K562 (cell line): ENCODE measurements at regions not wholly inside any gene's neighbourhood (a gene's known extent, or its start where the extent isn't known, plus 50 kb on each side); places are given as distances from the start of the nearest gene placed in this dataset.

ENCODE experiments used
- ATAC-seq: fragments of 200-7000 bp; cut with Tn5 transposase; 3 replicates; pipeline ENCODE4 v1.9.1; 2020; ENCODE audit warnings: moderate library complexity
- BruUV-seq: library from RNA; stranded (reverse); fragments of 400-500 nt; replicated peaks from 2 replicates; lab custom pipeline; 2021; lab: Mats Ljungman, UMichigan
- CTCF ChIA-PET: fragments of 300-600 bp; formaldehyde crosslinking; extraction: SDS; loops from one replicate; lab custom pipeline; 2021; ENCODE audit warnings: low intra/inter-chr PET ratio; lab: Yijun Ruan, JAX
- POLR2A ChIA-PET: fragments of 300-600, 350-650 bp; sonication (Branson Sonifier 250); formaldehyde crosslinking; extraction: SDS; loops from one replicate; lab custom pipeline; 2021; ENCODE audit warnings: antibody characterized with exemption, inconsistent platforms; lab: Yijun Ruan, JAX
- DNase-seq, 4 experiments: peaks; one replicate each; pipeline versions ENCODE4 v3.0.0 to v3.0.0-alpha.2; 2011 to 2018; ENCODE audit warnings: low spot score in 3 of 4, mixed read lengths in 3 of 4; ENCODE audit errors: extremely low read depth in 1 of 4
- FAIRE-seq: peaks from 2 replicates; lab custom pipeline; 2011; peaks lifted over from hg19 to GRCh38; lab: Jason Lieb, UNC
- H2AFZ ChIP-seq: 2 replicates; pipeline ENCODE4 v1.6.0; 2011; ENCODE audit warnings: low read depth, low read length, control low read depth, inconsistent platforms
- H3K27ac ChIP-seq: fragments of 200-600 bp; 3 replicates; pipeline ENCODE4 v1.8.0; 2011; ENCODE audit warnings: low read depth, mild to moderate bottlenecking, control low read depth, inconsistent platforms, low read length, moderate library complexity, mixed read lengths; ENCODE audit errors: extremely low read depth
- H3K27me3 ChIP-seq, 2 experiments: fragments of 300-600 bp in 1 of 2; 2 replicates in 1 of 2; 3 replicates in 1 of 2; pipeline versions ENCODE4 v1.6.0 to v1.8.0; 2011; ENCODE audit warnings: inconsistent platforms in 2 of 2, low read length in 2 of 2, mild to moderate bottlenecking in 1 of 2, mixed read lengths in 1 of 2, moderate library complexity in 1 of 2; ENCODE audit not compliant: control insufficient read depth in 2 of 2, insufficient read depth in 2 of 2
- H3K36me3 ChIP-seq: fragments of 300-600 bp; 3 replicates; pipeline ENCODE4 v1.8.0; 2011; ENCODE audit warnings: mild to moderate bottlenecking, low read length, inconsistent platforms; ENCODE audit not compliant: control insufficient read depth, insufficient read depth
- H3K4me1 ChIP-seq, 2 experiments: fragments of 200-600 bp in 1 of 2; replicated peaks in 1 of 2; 2 replicates in 1 of 2; 3 replicates in 1 of 2; pipeline versions ENCODE4 v1.5.1 to v1.8.0; 2011; ENCODE audit warnings: inconsistent platforms in 2 of 2, low read length in 2 of 2, mild to moderate bottlenecking in 1 of 2, mixed read lengths in 1 of 2, moderate library complexity in 1 of 2; ENCODE audit not compliant: control insufficient read depth in 2 of 2, insufficient read depth in 2 of 2
- H3K4me2 ChIP-seq: 2 replicates; pipeline ENCODE4 v1.6.1; 2011; ENCODE audit warnings: low read length, control low read depth, inconsistent platforms, mixed read lengths; ENCODE audit not compliant: insufficient read depth
- H3K4me3 ChIP-seq: fragments of 200-600 bp; sonication (generic), shearing (Covaris generic); 2 replicates; pipeline ENCODE4 v1.5.1; 2016; ENCODE audit warnings: control low read depth, inconsistent platforms
- H3K79me2 ChIP-seq: fragments of 200-600 bp; 3 replicates; pipeline ENCODE4 v1.8.0; 2011; ENCODE audit warnings: low read length, inconsistent platforms; ENCODE audit not compliant: control insufficient read depth, insufficient read depth
- H3K9ac ChIP-seq, 2 experiments: 2 replicates each; pipeline versions ENCODE4 v1.6.0 to v1.6.1; 2011; ENCODE audit warnings: low read depth in 2 of 2, low read length in 2 of 2, control low read depth in 1 of 2, inconsistent platforms in 1 of 2, mild to moderate bottlenecking in 1 of 2, mixed read lengths in 1 of 2; ENCODE audit not compliant: insufficient read depth in 1 of 2
- H3K9me1 ChIP-seq: one replicate; pipeline ENCODE4 v1.6.0; 2011; ENCODE audit warnings: inconsistent platforms, mild to moderate bottlenecking, low read length, moderate library complexity; ENCODE audit not compliant: control insufficient read depth, insufficient read depth
- H3K9me3 ChIP-seq: replicated peaks from 2 replicates; pipeline ENCODE4 v1.5.1; 2011; ENCODE audit warnings: low read depth, low read length, inconsistent platforms; ENCODE audit not compliant: control insufficient read depth, insufficient read depth
- H4K20me1 ChIP-seq: replicated peaks from 2 replicates; pipeline ENCODE4 v1.6.1; 2011; ENCODE audit warnings: low read length, inconsistent platforms, mixed read lengths; ENCODE audit not compliant: control insufficient read depth, insufficient read depth
- CGGBP1 ChIP-seq: fragments of 250-450 bp; sonication (Bioruptor Pico); IDR thresholded peaks from 2 replicates; pipeline ENCODE4 v1.9.0; 2021; ENCODE audit warnings: mild to moderate bottlenecking
- DNMT1 ChIP-seq: fragments of 450-650 bp; IDR thresholded peaks from 2 replicates; pipeline ENCODE4 v1.6.1; 2016; ENCODE audit warnings: antibody characterized with exemption, mild to moderate bottlenecking
- E2F5 ChIP-seq: sonication (generic); formaldehyde crosslinking; IDR thresholded peaks from 2 replicates; pipeline ENCODE4 v1.8.0; 2022; ENCODE audit warnings: mild to moderate bottlenecking, missing genetic modification reagents
- E2F6 ChIP-seq, 2 experiments: IDR thresholded peaks; 2 replicates each; pipeline ENCODE4 v1.6.1; 2011; ENCODE audit warnings: borderline replicate concordance in 1 of 2, control low read depth in 1 of 2, low read depth in 1 of 2, low read length in 1 of 2, mild to moderate bottlenecking in 1 of 2, mixed read lengths in 1 of 2, moderate library complexity in 1 of 2; ENCODE audit not compliant: insufficient read depth in 1 of 2, insufficient read length in 1 of 2, poor library complexity in 1 of 2, severe bottlenecking in 1 of 2; ENCODE audit errors: extremely low read depth in 1 of 2
- KDM1A ChIP-seq, 2 experiments: fragments of 450-650 bp; IDR thresholded peaks; 2 replicates each; pipeline ENCODE4 v1.6.1; 2016; ENCODE audit warnings: mild to moderate bottlenecking in 2 of 2
- NR1H2 ChIP-seq: sonication (generic); formaldehyde crosslinking; IDR thresholded peaks from 2 replicates; pipeline ENCODE4 v1.4.0; 2020; ENCODE audit warnings: mild to moderate bottlenecking, missing genetic modification reagents
- POLR3A ChIP-seq: IDR thresholded peaks from 2 replicates; pipeline ENCODE4 v1.6.1; 2011; ENCODE audit warnings: borderline replicate concordance, mild to moderate bottlenecking, moderate library complexity; ENCODE audit not compliant: insufficient read length, insufficient read depth; ENCODE audit errors: extremely low read depth
- PPARD ChIP-seq: fragments of 250-450 bp; sonication (Bioruptor Pico); IDR thresholded peaks from 2 replicates; pipeline ENCODE4 v1.8.0; 2022; ENCODE audit warnings: inconsistent platforms, mild to moderate bottlenecking, moderate library complexity
- RFX1 ChIP-seq: fragments of 450-650 bp; IDR thresholded peaks from 2 replicates; pipeline ENCODE4 v1.6.1; 2016; ENCODE audit warnings: mild to moderate bottlenecking, moderate library complexity
- SIX5 ChIP-seq, 2 experiments: IDR thresholded peaks; 2 replicates each; pipeline ENCODE4 v1.6.1; 2011; ENCODE audit warnings: low read length in 2 of 2, borderline replicate concordance in 1 of 2, low read depth in 1 of 2, mild to moderate bottlenecking in 1 of 2, moderate library complexity in 1 of 2; ENCODE audit not compliant: insufficient read depth in 1 of 2
- SMARCA4 ChIP-seq: fragments of 450-650 bp; IDR thresholded peaks from 2 replicates; pipeline ENCODE4 v1.6.1; 2016
- STAG1 ChIP-seq: sonication (generic); formaldehyde crosslinking; IDR thresholded peaks from 2 replicates; pipeline ENCODE4 v1.5.0; 2020; ENCODE audit warnings: missing genetic modification reagents, borderline replicate concordance
- TBL1XR1 ChIP-seq, 2 experiments: IDR thresholded peaks; 2 replicates each; pipeline ENCODE4 v1.6.1; 2012; ENCODE audit warnings: improper control_type of control experiment in 2 of 2, low read length in 2 of 2, mild to moderate bottlenecking in 1 of 2
- TCF7 ChIP-seq: sonication (generic); IDR thresholded peaks from 2 replicates; pipeline ENCODE4 v1.6.1; 2016; ENCODE audit warnings: antibody characterized with exemption, borderline replicate concordance
- ZNF277 ChIP-seq: fragments of 250-450 bp; sonication (Bioruptor Pico); IDR thresholded peaks from 2 replicates; pipeline ENCODE4 v1.8.0; 2022; ENCODE audit warnings: inconsistent platforms, mild to moderate bottlenecking, moderate library complexity, borderline replicate concordance
- ZNF316 ChIP-seq: fragments of 450-650 bp; IDR thresholded peaks from 2 replicates; pipeline ENCODE4 v1.6.1; 2016
- whole genome bisulfite sequencing: fragments of 100-300 bp; shearing (Covaris generic); methylation state at CpG from one replicate; pipeline ENCODE4 v1.1.6; 2016; ENCODE audit warnings: low coverage, mixed read lengths; ENCODE audit not compliant: insufficient coverage; ENCODE audit errors: missing lambda C conversion rate; 5-methylcytosine and 5-hydroxymethylcytosine counted together
- in situ Hi-C: fragments of 300-500 bp; cut with MboI; formaldehyde crosslinking; loops from 4 replicates; pipeline ENCODE4 v1.15.0; 2018; ENCODE audit warnings: inconsistent platforms, mixed read lengths
- intact Hi-C: fragments of 100-400 bp; cut with micrococcal nuclease; formaldehyde crosslinking; loops from 2 replicates; pipeline ENCODE4 v1.14.2; 2022

GRCh38 chr6:86683132-86683908 is 254.0 kb upstream of the HTR1E start:
- no peaks in the 10 kb centered on the region for H3K79me2 ChIP-seq
- H3K27ac ChIP-seq, result peak overlapping the region; percentile 95
- H3K4me2 ChIP-seq, result peak overlapping the region; percentile 40
- BruUV-seq, result no TSS peak
- no peaks in the 10 kb centered on the region for H3K9me3 ChIP-seq
- 0% methylated on average over 1 of the region's 1 CpG for WGBS
- H3K4me1 ChIP-seq, result peaks cover 11 to 51% of the 10 kb centered on the region in 2 experiments
- in situ Hi-C loops (loop anchor here (25.0 kb wide), 1 partner anchor 1921 kb away; the partner anchor contains the start of gene TBX18), intact Hi-C loops (loop anchor here (1.0 to 5.0 kb wide), 2 partner anchors 23 to 66 kb away; no protein-coding TSS in a partner anchor)
- FAIRE-seq, result peak; percentile 89
- POLR2A ChIA-PET, result interaction anchor here (0.7 to 1.2 kb wide), 2 partner anchors 43 to 55 kb away, joined by 3 to 4 read pairs; no protein-coding TSS in a partner anchor
- H4K20me1 ChIP-seq, result no peaks in the 10 kb centered on the region
- peak overlapping the region in 1 of 2 experiments; percentile 73; a peak in 2 of 4 replicates for H3K9ac ChIP-seq
- no peaks in the 10 kb centered on the region for H3K27me3 ChIP-seq
- no peaks in the 10 kb centered on the region for H3K9me1 ChIP-seq
- peak overlapping the region; percentile 94 for H2AFZ ChIP-seq
- H3K36me3 ChIP-seq, result no peaks in the 10 kb centered on the region
- no peak overlapping the region for H3K4me3 ChIP-seq
- peak; percentile 77 to 94 (median 81) for DNase-seq
- CTCF ChIA-PET, result no interaction called here
- peak; percentile 89 for ATAC-seq
- no peak for TF ChIP-seq ZNF277 (CRISPR knock-in tag)
- TF ChIP-seq POLR3A, result no peak
- TF ChIP-seq RFX1, result peak; percentile 87
- TF ChIP-seq PPARD, result no peak
- TF ChIP-seq E2F5 (CRISPR knock-in tag), result no peak
- no peak for TF ChIP-seq STAG1 (CRISPR knock-in tag)
- TF ChIP-seq CGGBP1 (CRISPR knock-in tag), result no peak
- no peak for TF ChIP-seq NR1H2
- TF ChIP-seq KDM1A (IDR thresholded peaks at IDR 0.05), result peak; percentile 71 to 80; a peak in 3 of 4 replicates
- peak; percentile 90 for TF ChIP-seq ZNF316
- peak in 1 of 2 experiments; percentile 78; a peak in 2 of 4 replicates for TF ChIP-seq TBL1XR1 (IDR thresholded peaks at IDR 0.05; ENCODE audit: low read length in 2 of 2)
- TF ChIP-seq SMARCA4, result peak; percentile 97
- no peak for TF ChIP-seq TCF7
- TF ChIP-seq DNMT1, result no peak
- no peak for TF ChIP-seq E2F6 (IDR thresholded peaks at IDR 0.05; ENCODE audit: borderline replicate concordance in 1 of 2, extremely low read depth in 1 of 2, insufficient read depth in 1 of 2, insufficient read length in 1 of 2, low read depth in 1 of 2, low read length in 1 of 2, poor library complexity in 1 of 2, severe bottlenecking in 1 of 2)
- TF ChIP-seq SIX5 (IDR thresholded peaks at IDR 0.05; ENCODE audit: borderline replicate concordance in 1 of 2, insufficient read depth in 1 of 2, low read depth in 1 of 2, low read length in 2 of 2), result no peak
